ENCODE measurements at regions not wholly inside any gene's neighbourhood (a gene's known extent, or its start where the extent isn't known, plus 50 kb on each side); places are given as distances from the start of the nearest gene placed in this dataset.

DNA sequence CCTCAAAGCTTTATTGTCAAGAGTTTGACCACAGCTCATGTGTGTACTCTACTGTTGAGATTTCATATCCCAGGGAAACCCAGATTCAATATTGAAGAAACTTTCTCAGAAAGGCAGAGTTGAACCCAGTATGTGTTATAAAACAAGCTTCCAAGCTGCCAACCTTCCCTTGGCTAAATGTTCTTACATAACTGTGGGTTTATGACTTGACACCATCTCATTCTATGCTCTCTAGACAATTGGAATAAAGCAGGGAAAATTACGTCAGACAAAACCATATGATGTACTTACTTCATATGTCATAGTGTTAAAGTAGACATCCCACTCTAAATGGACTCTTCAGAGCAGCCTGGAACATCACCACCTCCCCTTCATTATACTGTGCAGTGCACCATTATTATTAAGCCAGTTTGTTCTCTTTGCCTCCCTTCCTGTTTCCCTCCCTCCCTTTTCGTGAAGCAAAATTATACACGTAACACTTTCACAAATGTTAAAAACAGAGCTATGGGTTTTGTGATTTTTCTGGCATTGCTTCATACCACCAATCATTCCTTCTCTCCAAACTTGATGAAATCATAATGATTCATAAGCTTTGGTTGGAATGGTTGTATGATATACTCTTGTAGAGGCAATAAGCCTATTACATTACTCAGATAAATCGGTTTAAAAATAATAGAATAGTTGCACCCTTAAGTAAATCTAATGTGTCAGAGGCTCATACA lies 507.2 kb downstream of the LTN1 start:
- peaks cover 3% of the 10 kb centered on the region for H3K4me1 ChIP-seq (ENCODE audit: insufficient read depth)
- 97% methylated on average over 4 of the region's 4 CpGs for WGBS (ENCODE audit: low lambda C conversion rate, missing lambda C conversion rate)
- H3K9me3 ChIP-seq (ENCODE audit: low read depth), result no peaks in the 10 kb centered on the region
- no peak overlapping the region for H2AFZ ChIP-seq
- no peaks in the 10 kb centered on the region for H3K79me2 ChIP-seq
- no peak for DNase-seq (ENCODE audit: low spot score)
- H3K4me2 ChIP-seq, result no peak overlapping the region
- no peak overlapping the region for H3K27ac ChIP-seq
- no peaks in the 10 kb centered on the region for H4K20me1 ChIP-seq (ENCODE audit: insufficient read depth, poor library complexity, severe bottlenecking)
- H3K27me3 ChIP-seq, result no peaks in the 10 kb centered on the region
- no peak overlapping the region for H3K4me3 ChIP-seq
- H3K36me3 ChIP-seq (replicated peaks; ENCODE audit: insufficient read depth, low read depth), result no peaks in the 10 kb centered on the region
- no peak for TF ChIP-seq EZH2 (IDR thresholded peaks at IDR 0.05; ENCODE audit: borderline replicate concordance)
- TF ChIP-seq, protein P1, sequence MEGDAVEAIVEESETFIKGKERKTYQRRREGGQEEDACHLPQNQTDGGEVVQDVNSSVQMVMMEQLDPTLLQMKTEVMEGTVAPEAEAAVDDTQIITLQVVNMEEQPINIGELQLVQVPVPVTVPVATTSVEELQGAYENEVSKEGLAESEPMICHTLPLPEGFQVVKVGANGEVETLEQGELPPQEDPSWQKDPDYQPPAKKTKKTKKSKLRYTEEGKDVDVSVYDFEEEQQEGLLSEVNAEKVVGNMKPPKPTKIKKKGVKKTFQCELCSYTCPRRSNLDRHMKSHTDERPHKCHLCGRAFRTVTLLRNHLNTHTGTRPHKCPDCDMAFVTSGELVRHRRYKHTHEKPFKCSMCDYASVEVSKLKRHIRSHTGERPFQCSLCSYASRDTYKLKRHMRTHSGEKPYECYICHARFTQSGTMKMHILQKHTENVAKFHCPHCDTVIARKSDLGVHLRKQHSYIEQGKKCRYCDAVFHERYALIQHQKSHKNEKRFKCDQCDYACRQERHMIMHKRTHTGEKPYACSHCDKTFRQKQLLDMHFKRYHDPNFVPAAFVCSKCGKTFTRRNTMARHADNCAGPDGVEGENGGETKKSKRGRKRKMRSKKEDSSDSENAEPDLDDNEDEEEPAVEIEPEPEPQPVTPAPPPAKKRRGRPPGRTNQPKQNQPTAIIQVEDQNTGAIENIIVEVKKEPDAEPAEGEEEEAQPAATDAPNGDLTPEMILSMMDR (IDR thresholded peaks at IDR 0.05; ENCODE audit: poor library complexity), result no peak
- TF ChIP-seq EZH2phosphoT487 (IDR thresholded peaks at IDR 0.05; ENCODE audit: low read depth, severe bottlenecking, unreplicated experiment), result no peak
- no peaks in the 10 kb centered on the region for H3K9me2 ChIP-seq (replicated peaks; ENCODE audit: insufficient read depth)

DNA sequence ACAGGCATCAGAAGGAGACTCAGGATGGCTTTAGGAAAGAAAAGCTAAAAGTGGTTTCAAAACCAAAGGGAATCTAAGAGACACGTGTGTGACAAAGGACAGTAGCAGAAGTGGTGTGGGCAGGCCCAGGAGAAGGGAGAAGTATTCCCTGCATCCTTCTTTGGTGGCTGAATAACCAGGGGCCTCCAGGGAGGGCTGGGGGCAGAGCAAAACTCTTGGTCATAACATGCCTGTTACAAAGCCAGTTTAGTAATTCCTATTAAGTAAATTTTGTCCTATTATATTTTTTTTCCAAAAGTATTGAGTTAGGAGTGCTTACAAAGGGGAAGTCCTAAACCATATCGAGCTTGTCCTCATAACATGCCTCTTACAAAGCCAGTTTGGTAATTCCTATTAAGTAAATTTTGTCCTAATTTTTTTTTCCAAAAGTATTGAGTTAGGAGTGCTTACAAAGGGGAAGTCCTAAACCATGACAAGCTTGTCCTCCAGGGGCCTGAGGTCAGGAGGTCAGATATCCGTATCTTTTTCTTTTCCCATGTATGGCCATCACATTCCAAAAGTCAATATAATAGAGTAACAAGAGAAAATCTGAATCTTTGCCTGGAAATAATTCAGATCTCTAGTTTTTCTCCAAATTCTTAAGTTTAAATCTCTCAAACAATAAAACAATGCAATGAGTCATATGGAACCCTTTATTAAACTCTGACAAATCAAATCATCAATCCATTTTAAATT lies 509.2 kb downstream of the LTN1 start:
- DNase-seq (ENCODE audit: low spot score), result no peak
- no peak overlapping the region for H3K4me3 ChIP-seq
- peaks cover 3% of the 10 kb centered on the region for H3K4me1 ChIP-seq (ENCODE audit: insufficient read depth)
- H3K27ac ChIP-seq, result no peak overlapping the region
- H3K9me2 ChIP-seq (replicated peaks; ENCODE audit: insufficient read depth), result no peaks in the 10 kb centered on the region
- no peaks in the 10 kb centered on the region for H3K79me2 ChIP-seq
- 82% methylated on average over 3 of the region's 3 CpGs for WGBS (ENCODE audit: low lambda C conversion rate, missing lambda C conversion rate)
- no peak for TF ChIP-seq EZH2phosphoT487 (IDR thresholded peaks at IDR 0.05; ENCODE audit: low read depth, severe bottlenecking, unreplicated experiment)
- TF ChIP-seq EZH2 (IDR thresholded peaks at IDR 0.05; ENCODE audit: borderline replicate concordance), result no peak
- TF ChIP-seq, protein P1 (IDR thresholded peaks at IDR 0.05; ENCODE audit: poor library complexity), result no peak
- no peaks in the 10 kb centered on the region for H3K36me3 ChIP-seq (replicated peaks; ENCODE audit: insufficient read depth, low read depth)
- no peaks in the 10 kb centered on the region for H3K9me3 ChIP-seq (ENCODE audit: low read depth)
- no peak overlapping the region for H2AFZ ChIP-seq
- no peaks in the 10 kb centered on the region for H4K20me1 ChIP-seq (ENCODE audit: insufficient read depth, poor library complexity, severe bottlenecking)
- H3K4me2 ChIP-seq, result no peak overlapping the region
- no peaks in the 10 kb centered on the region for H3K27me3 ChIP-seq

DNA sequence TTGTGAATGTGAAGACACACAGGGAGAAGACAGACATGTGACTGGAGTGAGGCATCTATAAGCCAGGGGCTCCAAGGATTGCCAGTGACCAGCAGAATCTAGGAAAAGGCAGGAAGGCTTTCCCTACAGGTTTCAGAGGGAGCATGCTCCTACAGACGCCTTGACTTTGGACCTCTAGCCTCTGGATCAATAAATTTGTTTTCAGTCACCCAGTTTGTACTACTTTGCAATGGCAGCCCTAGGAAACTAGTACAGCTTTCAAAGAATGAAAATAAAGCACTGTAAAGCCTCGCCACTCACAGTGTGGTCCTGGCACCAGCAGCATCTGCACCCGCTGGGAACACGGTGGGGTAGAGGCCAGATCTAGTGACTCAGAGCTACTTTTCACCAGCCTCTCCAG lies 510.0 kb downstream of the LTN1 start:
- H3K9me3 ChIP-seq (ENCODE audit: low read depth), result no peaks in the 10 kb centered on the region
- no peaks in the 10 kb centered on the region for H3K27me3 ChIP-seq
- H4K20me1 ChIP-seq (ENCODE audit: insufficient read depth, poor library complexity, severe bottlenecking), result no peaks in the 10 kb centered on the region
- H3K4me2 ChIP-seq, result no peak overlapping the region
- H3K4me3 ChIP-seq, result no peak overlapping the region
- no peak for TF ChIP-seq EZH2phosphoT487 (IDR thresholded peaks at IDR 0.05; ENCODE audit: low read depth, severe bottlenecking, unreplicated experiment)
- TF ChIP-seq, protein P1 (IDR thresholded peaks at IDR 0.05; ENCODE audit: poor library complexity), result no peak
- TF ChIP-seq EZH2 (IDR thresholded peaks at IDR 0.05; ENCODE audit: borderline replicate concordance), result no peak
- H3K36me3 ChIP-seq (replicated peaks; ENCODE audit: insufficient read depth, low read depth), result no peaks in the 10 kb centered on the region
- peaks cover 3% of the 10 kb centered on the region for H3K4me1 ChIP-seq (ENCODE audit: insufficient read depth)
- H3K9me2 ChIP-seq (replicated peaks; ENCODE audit: insufficient read depth), result no peaks in the 10 kb centered on the region
- no peak overlapping the region for H2AFZ ChIP-seq
- H3K79me2 ChIP-seq, result no peaks in the 10 kb centered on the region
- no peak for DNase-seq (ENCODE audit: low spot score)
- H3K27ac ChIP-seq, result no peak overlapping the region
- 80% methylated on average over 4 of the region's 4 CpGs for WGBS (ENCODE audit: low lambda C conversion rate, missing lambda C conversion rate)
